H9 (cell line): ENCODE measurements at regions not wholly inside any gene's neighbourhood (a gene's known extent, or its start where the extent isn't known, plus 50 kb on each side); places are given as distances from the start of the nearest gene placed in this dataset.
A peak's percentile ranks its signal among the peaks of the same experiment; 100 is the strongest.

ENCODE experiments used
- DNase-seq: peaks from one replicate; pipeline ENCODE4 v3.0.0-alpha.2; 2017
- H2AFZ ChIP-seq: one replicate; pipeline ENCODE4 v1.6.1; 2013; ENCODE audit warnings: mild to moderate bottlenecking, low read length, control low read depth, moderate library complexity
- H2AK5ac ChIP-seq: 2 replicates; pipeline ENCODE4 v1.6.1; 2013; ENCODE audit warnings: low read length, control low read depth, mixed read lengths; ENCODE audit not compliant: insufficient read length
- H2BK120ac ChIP-seq: one replicate; pipeline ENCODE4 v1.6.1; 2013; ENCODE audit warnings: low read depth, mild to moderate bottlenecking, low read length, control low read depth, inconsistent platforms; ENCODE audit not compliant: poor library complexity, severe bottlenecking
- H2BK12ac ChIP-seq: 2 replicates; pipeline ENCODE4 v1.6.1; 2013; ENCODE audit warnings: low read length, control low read depth, mixed read lengths, low read depth; ENCODE audit not compliant: insufficient read length
- H2BK15ac ChIP-seq: 2 replicates; pipeline ENCODE4 v1.6.1; 2013; ENCODE audit warnings: low read depth, low read length, control low read depth
- H2BK20ac ChIP-seq: one replicate; pipeline ENCODE4 v1.6.1; 2013; ENCODE audit warnings: low read depth, mild to moderate bottlenecking, low read length, control low read depth, inconsistent platforms; ENCODE audit not compliant: poor library complexity, severe bottlenecking
- H2BK5ac ChIP-seq: 2 replicates; pipeline ENCODE4 v1.6.1; 2013; ENCODE audit warnings: low read length, control low read depth, mixed read lengths; ENCODE audit not compliant: insufficient read length
- H3K14ac ChIP-seq: 2 replicates; pipeline ENCODE4 v1.6.1; 2013; ENCODE audit warnings: low read length, control low read depth; ENCODE audit not compliant: insufficient read depth
- H3K18ac ChIP-seq: 2 replicates; pipeline ENCODE4 v1.6.1; 2013; ENCODE audit warnings: low read depth, mild to moderate bottlenecking, mixed read lengths, low read length, control low read depth; ENCODE audit not compliant: insufficient read length
- H3K23ac ChIP-seq: 2 replicates; pipeline ENCODE4 v1.6.1; 2013; ENCODE audit warnings: low read length, control low read depth, mixed read lengths, low read depth; ENCODE audit not compliant: insufficient read length
- H3K23me2 ChIP-seq: 2 replicates; pipeline ENCODE4 v1.6.1; 2013; ENCODE audit warnings: low read depth, mild to moderate bottlenecking, mixed read lengths, low read length, control low read depth; ENCODE audit not compliant: insufficient read length, poor library complexity, severe bottlenecking
- H3K27ac ChIP-seq: 2 replicates; pipeline ENCODE4 v1.5.1; 2013; ENCODE audit warnings: low read length, control low read depth, mixed read lengths, low read depth; ENCODE audit not compliant: insufficient read length
- H3K27me3 ChIP-seq: 2 replicates; pipeline ENCODE4 v1.6.1; 2013; ENCODE audit warnings: low read length, control low read depth, inconsistent platforms; ENCODE audit not compliant: insufficient read depth
- H3K4ac ChIP-seq: 2 replicates; pipeline ENCODE4 v1.6.1; 2013; ENCODE audit warnings: low read depth, mild to moderate bottlenecking, control low read depth, inconsistent platforms, low read length, moderate library complexity
- H3K4me1 ChIP-seq: 2 replicates; pipeline ENCODE4 v1.6.1; 2013; ENCODE audit warnings: low read length, control low read depth, inconsistent platforms; ENCODE audit not compliant: insufficient read depth
- H3K4me2 ChIP-seq: 2 replicates; pipeline ENCODE4 v1.6.1; 2013; ENCODE audit warnings: low read length, control low read depth, mixed read lengths; ENCODE audit not compliant: insufficient read length, insufficient read depth
- H3K56ac ChIP-seq: 2 replicates; pipeline ENCODE4 v1.6.1; 2013; ENCODE audit warnings: low read depth, mild to moderate bottlenecking, mixed read lengths, low read length, control low read depth; ENCODE audit not compliant: insufficient read length
- H3K79me1 ChIP-seq: 2 replicates; pipeline ENCODE4 v1.6.1; 2013; ENCODE audit warnings: low read depth, mild to moderate bottlenecking, moderate library complexity, low read length, control low read depth, inconsistent platforms; ENCODE audit not compliant: insufficient read depth, poor library complexity, severe bottlenecking
- H3K79me2 ChIP-seq: 2 replicates; pipeline ENCODE4 v1.6.1; 2013; ENCODE audit warnings: low read length, control low read depth, inconsistent platforms; ENCODE audit not compliant: insufficient read depth
- H3K9ac ChIP-seq: 2 replicates; pipeline ENCODE4 v1.6.1; 2013; ENCODE audit warnings: low read length, control low read depth, mixed read lengths; ENCODE audit not compliant: insufficient read length; ENCODE audit errors: extremely low read depth
- H3K9me3 ChIP-seq: one replicate; pipeline ENCODE4 v1.6.1; 2013; ENCODE audit warnings: low read depth, low read length, inconsistent platforms; ENCODE audit not compliant: control insufficient read depth
- H3T11ph ChIP-seq: one replicate; pipeline ENCODE4 v1.6.1; 2013; ENCODE audit warnings: mild to moderate bottlenecking, low read length, control low read depth, inconsistent platforms
- H4K20me1 ChIP-seq: one replicate; pipeline ENCODE4 v1.6.1; 2013; ENCODE audit not compliant: control insufficient read depth, insufficient read length, insufficient read depth
- H4K5ac ChIP-seq: 2 replicates; pipeline ENCODE4 v1.6.1; 2013; ENCODE audit warnings: low read depth, mild to moderate bottlenecking, mixed read lengths, low read length, control low read depth; ENCODE audit not compliant: insufficient read length
- H4K8ac ChIP-seq: replicated peaks from 2 replicates; pipeline ENCODE4 v1.6.1; 2013; ENCODE audit warnings: low read length, control low read depth, mixed read lengths, low read depth; ENCODE audit not compliant: insufficient read length
- H4K91ac ChIP-seq: 2 replicates; pipeline ENCODE4 v1.6.1; 2013; ENCODE audit warnings: low read depth, mild to moderate bottlenecking, moderate library complexity, mixed read lengths, low read length, control low read depth; ENCODE audit not compliant: insufficient read length
- H3K27ac Mint-ChIP-seq, 3 experiments: 2 replicates in 2 of 3; 3 replicates in 1 of 3; pipeline ENCODE4 v1.8.0; 2020 to 2021; ENCODE audit warnings: mixed read lengths in 3 of 3, mild to moderate bottlenecking in 1 of 3, moderate library complexity in 1 of 3
- H3K27me3 Mint-ChIP-seq: 2 replicates; pipeline ENCODE4 v1.8.0; 2021; ENCODE audit warnings: low read depth, mild to moderate bottlenecking, moderate library complexity, mixed read lengths
- H3K36me3 Mint-ChIP-seq, 3 experiments: 2 replicates in 2 of 3; 3 replicates in 1 of 3; pipeline ENCODE4 v1.8.0; 2020 to 2021; ENCODE audit warnings: low read depth in 3 of 3, mixed read lengths in 3 of 3; ENCODE audit not compliant: insufficient read depth in 1 of 3
- H3K4me1 Mint-ChIP-seq, 2 experiments: 2 replicates each; pipeline ENCODE4 v1.8.0; 2020; ENCODE audit warnings: mixed read lengths in 2 of 2
- H3K4me3 Mint-ChIP-seq, 2 experiments: 2 replicates in 1 of 2; 3 replicates in 1 of 2; pipeline ENCODE4 v1.8.0; 2020 to 2021; ENCODE audit warnings: mild to moderate bottlenecking in 2 of 2, mixed read lengths in 2 of 2, moderate library complexity in 1 of 2
- H3K9me3 Mint-ChIP-seq, 2 experiments: 2 replicates in 1 of 2; 3 replicates in 1 of 2; pipeline ENCODE4 v1.8.0; 2020; ENCODE audit warnings: mild to moderate bottlenecking in 2 of 2, mixed read lengths in 2 of 2, moderate library complexity in 1 of 2
- WGBS: extraction: QIAGEN DNeasy Blood & Tissue Kit; methylation state at CpG from one replicate; pipeline ENCODE4 v1.1.7; 2013; ENCODE audit warnings: missing lambda C conversion rate, low lambda C conversion rate, mixed read lengths; ENCODE audit not compliant: insufficient read length; ENCODE audit errors: extremely low coverage; 5-methylcytosine and 5-hydroxymethylcytosine counted together
- TF ChIP-seq, protein P1 (sequence below): fragments of 200-600 bp; sonication (generic); conservative IDR thresholded peaks from 3 replicates; pipeline ENCODE4 v1.8.0; 2021; ENCODE audit warnings: antibody characterized with exemption, mild to moderate bottlenecking

DNA sequence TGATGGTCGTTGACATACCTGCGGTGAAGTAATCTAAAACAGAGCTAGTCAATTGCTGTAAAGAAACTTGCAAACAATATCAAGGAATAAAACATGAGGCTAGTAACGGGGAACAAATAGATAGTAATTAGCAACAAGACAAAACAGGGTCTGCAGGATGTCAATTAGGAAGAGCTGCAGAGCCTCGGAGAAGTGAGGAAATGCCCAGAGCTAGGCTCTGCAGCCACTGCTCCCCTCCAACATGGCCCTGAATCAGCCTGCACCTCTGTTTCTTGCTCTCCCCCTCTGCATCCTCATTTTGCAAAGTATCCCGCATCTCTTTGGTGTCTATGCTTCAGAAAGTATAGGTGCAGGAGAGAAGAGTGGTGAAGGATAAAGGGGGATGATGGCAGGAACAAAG is 507.4 kb upstream of the FAT3 start:
- Histone ChIP-seq H3K18ac (no peak overlapping the region), H3K4ac (no peak overlapping the region), H2BK5ac (no peak overlapping the region), H3K23me2 (no peaks in the 10 kb centered on the region), H3K79me1 (no peaks in the 10 kb centered on the region), H4K91ac (no peak overlapping the region), H2AFZ (no peak overlapping the region), H2AK5ac (no peak overlapping the region), H3K9ac (no peak overlapping the region), H3K9me3 (no peaks in the 10 kb centered on the region), H3K27me3 (no peaks in the 10 kb centered on the region), H3K4me1 (no peaks in the 10 kb centered on the region), H3T11ph (no peak overlapping the region), H4K8ac (no peak overlapping the region), H3K23ac (no peak overlapping the region), H3K14ac (no peak overlapping the region), H2BK12ac (no peak overlapping the region), H3K4me2 (no peak overlapping the region), H3K56ac (no peak overlapping the region), H3K79me2 (no peaks in the 10 kb centered on the region), H2BK120ac (no peak overlapping the region), H3K27ac (no peak overlapping the region), H2BK15ac (no peak overlapping the region), H4K5ac (no peak overlapping the region), H2BK20ac (no peak overlapping the region), H4K20me1 (no peaks in the 10 kb centered on the region)
- H3K9me3 Mint-ChIP-seq, result peaks cover 0 to 4% of the 10 kb centered on the region in 2 experiments; a peak in 2 of 5 replicates
- H3K4me1 Mint-ChIP-seq, result peaks cover 13 to 16% of the 10 kb centered on the region in 2 experiments
- TF ChIP-seq, protein P1, sequence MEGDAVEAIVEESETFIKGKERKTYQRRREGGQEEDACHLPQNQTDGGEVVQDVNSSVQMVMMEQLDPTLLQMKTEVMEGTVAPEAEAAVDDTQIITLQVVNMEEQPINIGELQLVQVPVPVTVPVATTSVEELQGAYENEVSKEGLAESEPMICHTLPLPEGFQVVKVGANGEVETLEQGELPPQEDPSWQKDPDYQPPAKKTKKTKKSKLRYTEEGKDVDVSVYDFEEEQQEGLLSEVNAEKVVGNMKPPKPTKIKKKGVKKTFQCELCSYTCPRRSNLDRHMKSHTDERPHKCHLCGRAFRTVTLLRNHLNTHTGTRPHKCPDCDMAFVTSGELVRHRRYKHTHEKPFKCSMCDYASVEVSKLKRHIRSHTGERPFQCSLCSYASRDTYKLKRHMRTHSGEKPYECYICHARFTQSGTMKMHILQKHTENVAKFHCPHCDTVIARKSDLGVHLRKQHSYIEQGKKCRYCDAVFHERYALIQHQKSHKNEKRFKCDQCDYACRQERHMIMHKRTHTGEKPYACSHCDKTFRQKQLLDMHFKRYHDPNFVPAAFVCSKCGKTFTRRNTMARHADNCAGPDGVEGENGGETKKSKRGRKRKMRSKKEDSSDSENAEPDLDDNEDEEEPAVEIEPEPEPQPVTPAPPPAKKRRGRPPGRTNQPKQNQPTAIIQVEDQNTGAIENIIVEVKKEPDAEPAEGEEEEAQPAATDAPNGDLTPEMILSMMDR, result no peak
- no peak overlapping the region for H3K4me3 Mint-ChIP-seq
- no peaks in the 10 kb centered on the region for H3K27me3 Mint-ChIP-seq
- WGBS, result no CpG with 5 or more reads among the region's 5 CpGs
- peaks cover 0 to 10% (median 5%) of the 10 kb centered on the region in 3 experiments; a peak in 3 of 7 replicates for H3K36me3 Mint-ChIP-seq
- no peak for DNase-seq
- H3K27ac Mint-ChIP-seq, result peak overlapping the region in 1 of 3 experiments; percentile 42; a peak in 3 of 7 replicates
